HUES48 (cell line): ENCODE measurements at regions not wholly inside any gene's neighbourhood (a gene's known extent, or its start where the extent isn't known, plus 50 kb on each side); places are given as distances from the start of the nearest gene placed in this dataset.

Experiments used
- H3K27ac ChIP-seq: one replicate; pipeline ENCODE4 v1.7.0; 2013; ENCODE audit warnings: low read depth, low read length, inconsistent platforms
- H3K27me3 ChIP-seq: 2 replicates; pipeline ENCODE4 v1.6.1; 2013; ENCODE audit warnings: mild to moderate bottlenecking, low read length; ENCODE audit not compliant: control insufficient read depth, insufficient read depth
- H3K36me3 ChIP-seq: 2 replicates; pipeline ENCODE4 v1.6.1; 2013; ENCODE audit warnings: low read length; ENCODE audit not compliant: control insufficient read depth, insufficient read depth
- H3K4me1 ChIP-seq: 2 replicates; pipeline ENCODE4 v1.6.1; 2013; ENCODE audit warnings: mild to moderate bottlenecking, low read length; ENCODE audit not compliant: control insufficient read depth, insufficient read depth
- H3K4me3 ChIP-seq: 2 replicates; pipeline ENCODE4 v1.5.1; 2013; ENCODE audit warnings: mild to moderate bottlenecking, low read depth, low read length
- H3K9ac ChIP-seq: 2 replicates; pipeline ENCODE4 v1.6.1; 2013; ENCODE audit warnings: mild to moderate bottlenecking, low read depth, low read length, moderate library complexity
- H3K9me3 ChIP-seq: 2 replicates; pipeline ENCODE4 v1.6.1; 2013; ENCODE audit warnings: low read length; ENCODE audit not compliant: control insufficient read depth, insufficient read depth

DNA sequence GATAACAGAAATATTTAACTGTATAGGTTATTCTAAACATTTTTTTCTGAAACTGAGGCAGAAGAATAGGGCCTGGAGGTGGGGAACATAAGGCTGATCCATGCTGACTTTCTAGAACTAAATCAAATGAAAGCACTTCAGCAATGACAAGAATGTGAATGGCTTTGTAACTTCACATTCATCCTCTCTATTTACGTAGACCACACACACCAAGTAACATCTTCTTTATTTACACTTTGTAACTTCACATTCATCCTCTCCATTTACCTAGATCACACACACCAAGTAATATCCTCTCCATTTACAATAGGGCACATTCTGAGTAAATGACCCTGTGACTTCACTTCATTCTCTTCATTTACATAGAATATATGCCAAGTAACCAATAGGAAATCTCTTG lies 251.8 kb upstream of the CDH9 start:
- no peak overlapping the region for H3K9ac ChIP-seq
- no peak overlapping the region for H3K4me3 ChIP-seq
- no peaks in the 10 kb centered on the region for H3K27me3 ChIP-seq
- peaks cover 7% of the 10 kb centered on the region; the same call in 1 of the 2 replicates for H3K4me1 ChIP-seq
- peaks cover 4% of the 10 kb centered on the region; the same call in 1 of the 2 replicates for H3K36me3 ChIP-seq
- H3K27ac ChIP-seq: no peak overlapping the region
- peaks cover 24% of the 10 kb centered on the region for H3K9me3 ChIP-seq

DNA sequence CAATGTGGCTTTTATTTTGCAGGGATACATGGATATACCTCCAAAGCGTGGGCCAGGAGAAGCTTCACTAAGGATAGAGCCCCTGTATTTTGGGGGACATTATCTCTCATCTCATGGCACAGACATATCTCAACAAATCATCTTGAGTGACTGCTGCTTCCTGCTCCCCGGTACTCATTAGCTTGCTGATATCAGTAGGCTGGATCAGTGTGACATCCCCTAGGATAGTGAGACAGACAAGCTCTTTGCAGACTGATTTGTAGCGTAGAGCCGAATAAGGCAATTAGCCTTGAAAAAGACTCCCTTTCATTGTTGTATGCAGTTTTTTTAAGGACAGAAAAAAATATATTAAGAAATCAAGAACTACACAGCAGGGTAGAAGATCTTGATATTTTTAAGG lies 237.7 kb upstream of the CDH9 start:
- Histone ChIP-seq H3K36me3 (no peaks in the 10 kb centered on the region), H3K9me3 (no peaks in the 10 kb centered on the region), H3K27ac (no peak overlapping the region), H3K9ac (no peak overlapping the region), H3K4me3 (no peak overlapping the region), H3K27me3 (no peaks in the 10 kb centered on the region), H3K4me1 (no peaks in the 10 kb centered on the region)

DNA sequence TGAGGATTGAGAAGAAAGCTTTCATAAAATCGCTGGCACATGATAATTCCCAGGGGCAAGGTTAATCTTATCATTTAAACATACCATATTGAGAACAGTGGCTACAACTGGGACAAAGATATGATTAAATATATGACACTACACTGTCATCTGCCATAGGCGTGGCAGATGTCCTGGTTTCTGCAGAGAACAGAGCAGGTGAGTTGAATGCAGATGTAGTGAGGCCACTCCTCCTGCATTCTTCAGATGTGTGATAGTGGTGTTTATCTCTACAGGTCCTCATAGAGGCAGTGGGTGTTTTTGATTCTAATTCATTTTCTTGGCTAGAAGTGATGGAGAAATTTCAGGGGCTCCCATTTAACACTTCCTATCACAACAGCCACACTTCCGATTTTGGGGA lies 237.0 kb upstream of the CDH9 start:
- Histone ChIP-seq H3K4me1 (no peaks in the 10 kb centered on the region), H3K27me3 (no peaks in the 10 kb centered on the region), H3K4me3 (no peak overlapping the region), H3K36me3 (no peaks in the 10 kb centered on the region), H3K9ac (no peak overlapping the region), H3K9me3 (no peaks in the 10 kb centered on the region), H3K27ac (no peak overlapping the region)

DNA sequence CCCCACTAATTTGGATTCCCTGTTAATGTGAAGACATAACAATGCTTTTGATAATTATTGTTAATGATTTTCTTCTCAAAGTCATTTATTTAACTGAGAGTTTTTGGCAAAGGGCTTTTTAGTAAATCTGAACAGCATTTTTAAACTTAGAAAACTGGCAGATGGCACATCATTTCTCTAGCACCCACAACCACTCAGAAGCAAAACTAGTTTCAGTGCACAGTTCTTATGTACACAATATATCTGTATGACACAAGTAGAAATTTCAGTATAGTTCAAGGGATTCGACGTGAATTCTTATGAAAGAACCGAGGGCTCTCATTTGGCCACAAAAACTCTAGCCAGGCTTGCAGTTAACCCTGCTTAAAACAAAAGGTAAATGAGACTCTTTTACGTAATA lies 231.4 kb upstream of the CDH9 start:
- Histone ChIP-seq H3K27me3 (no peaks in the 10 kb centered on the region), H3K4me1 (no peaks in the 10 kb centered on the region), H3K4me3 (no peak overlapping the region), H3K27ac (no peak overlapping the region), H3K9me3 (peaks cover 9% of the 10 kb centered on the region), H3K36me3 (no peaks in the 10 kb centered on the region), H3K9ac (no peak overlapping the region)

DNA sequence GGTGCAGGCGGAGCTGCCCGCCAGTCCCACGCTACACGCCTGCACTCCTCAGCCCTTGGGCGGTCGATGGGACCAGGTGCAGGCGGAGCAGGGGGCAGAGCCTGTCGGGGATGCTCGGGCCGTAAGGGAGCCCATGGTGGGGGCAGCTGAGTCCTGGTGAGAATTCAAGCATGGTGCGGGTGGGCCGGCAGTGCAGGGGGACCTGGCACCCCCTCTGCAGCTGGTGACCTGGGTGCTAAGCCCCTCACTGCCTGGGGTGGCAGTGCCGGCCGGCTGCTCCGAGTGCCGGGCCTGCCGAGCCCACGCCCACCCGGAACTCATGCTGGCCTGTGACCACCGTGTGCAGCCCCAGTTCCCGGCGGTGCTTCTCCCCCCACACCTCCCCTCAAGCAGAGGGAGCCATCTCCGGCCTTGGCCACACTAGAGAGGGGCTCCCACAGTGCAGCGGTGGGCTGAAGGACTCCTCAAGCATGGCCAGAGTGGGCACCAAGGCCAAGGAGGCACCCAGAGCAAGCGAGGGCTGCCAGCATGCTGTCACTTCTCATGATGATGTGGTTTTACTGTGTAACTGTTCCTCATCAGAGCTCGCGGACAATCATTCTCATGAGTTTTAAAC lies 228.9 kb upstream of the CDH9 start:
- H3K9ac ChIP-seq: no peak overlapping the region
- no peaks in the 10 kb centered on the region for H3K4me1 ChIP-seq
- no peak overlapping the region for H3K4me3 ChIP-seq
- peaks cover 24% of the 10 kb centered on the region for H3K9me3 ChIP-seq
- H3K36me3 ChIP-seq: no peaks in the 10 kb centered on the region
- no peak overlapping the region for H3K27ac ChIP-seq
- H3K27me3 ChIP-seq: no peaks in the 10 kb centered on the region

DNA sequence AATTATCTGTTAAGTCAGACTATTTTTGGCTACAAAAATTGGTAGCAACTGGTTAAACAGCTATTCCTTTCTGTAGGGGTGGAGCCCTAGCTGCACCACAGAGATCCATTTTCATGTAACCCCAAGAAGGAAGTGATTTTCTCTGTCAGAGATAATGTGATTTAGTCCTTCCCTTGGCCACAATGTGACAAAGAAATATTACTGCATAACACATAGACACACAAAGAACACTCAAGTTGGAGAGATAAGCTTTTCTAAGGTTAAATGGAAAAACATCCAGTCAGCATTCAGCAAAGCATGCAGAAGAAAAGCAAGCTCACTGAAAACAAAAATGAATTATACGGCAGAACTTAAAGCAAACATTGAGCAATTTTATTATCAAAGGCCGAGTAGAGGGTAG lies 227.8 kb upstream of the CDH9 start:
- no peak overlapping the region for H3K9ac ChIP-seq

DNA sequence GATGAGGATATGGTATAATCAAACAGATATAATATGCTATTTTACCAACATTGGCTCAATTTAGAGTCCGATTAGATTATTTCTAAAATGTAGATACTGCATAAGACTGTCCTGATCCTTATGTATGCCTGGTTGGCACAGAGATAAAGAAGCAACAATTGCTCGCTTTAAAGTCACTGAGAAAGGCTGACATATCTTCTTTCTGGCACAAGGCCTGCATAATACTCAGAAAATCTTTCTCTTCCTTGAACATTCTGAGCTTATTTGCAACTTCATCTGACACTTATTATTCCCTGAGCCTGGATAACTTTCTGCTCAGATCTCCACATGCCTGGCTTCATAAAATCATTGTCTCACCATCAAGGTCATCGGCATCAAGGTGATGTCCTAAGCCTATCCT lies 219.3 kb upstream of the CDH9 start:
- H3K4me3 ChIP-seq: no peak overlapping the region
- H3K27me3 ChIP-seq: no peaks in the 10 kb centered on the region
- H3K9me3 ChIP-seq: no peaks in the 10 kb centered on the region
- H3K9ac ChIP-seq: no peak overlapping the region
- no peaks in the 10 kb centered on the region for H3K36me3 ChIP-seq
- H3K27ac ChIP-seq: no peak overlapping the region
- no peaks in the 10 kb centered on the region for H3K4me1 ChIP-seq

More for the DNA sequence above, 227.8 kb upstream of the CDH9 start:
- Histone ChIP-seq H3K4me3 (no peak overlapping the region), H3K9me3 (peaks cover 24% of the 10 kb centered on the region), H3K4me1 (no peaks in the 10 kb centered on the region), H3K27ac (no peak overlapping the region), H3K36me3 (no peaks in the 10 kb centered on the region), H3K27me3 (no peaks in the 10 kb centered on the region)

DNA sequence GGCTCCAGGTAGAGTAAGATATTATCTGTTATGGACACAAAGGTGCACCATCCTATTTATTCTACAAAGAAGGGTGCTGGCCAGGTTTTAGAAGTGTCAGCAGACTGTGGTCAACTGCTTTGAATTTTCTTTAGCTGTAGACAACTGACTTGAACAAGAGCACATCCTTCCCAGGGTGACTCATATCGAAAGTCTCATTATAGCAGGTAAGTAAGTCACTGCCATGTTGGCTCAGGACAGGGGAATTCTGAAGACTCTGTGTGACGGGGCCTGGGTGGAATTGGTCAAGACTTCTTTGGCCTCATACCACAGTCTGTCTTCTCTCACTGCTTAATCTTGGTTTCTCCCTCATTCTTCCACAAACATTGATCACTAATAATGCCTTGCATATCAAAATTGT lies 214.5 kb upstream of the CDH9 start:
- H3K9ac ChIP-seq: no peak overlapping the region
- no peak overlapping the region for H3K27ac ChIP-seq
- H3K9me3 ChIP-seq: no peaks in the 10 kb centered on the region
- H3K4me1 ChIP-seq: no peaks in the 10 kb centered on the region
- H3K36me3 ChIP-seq: no peaks in the 10 kb centered on the region
- H3K4me3 ChIP-seq: no peak overlapping the region
- no peaks in the 10 kb centered on the region for H3K27me3 ChIP-seq

DNA sequence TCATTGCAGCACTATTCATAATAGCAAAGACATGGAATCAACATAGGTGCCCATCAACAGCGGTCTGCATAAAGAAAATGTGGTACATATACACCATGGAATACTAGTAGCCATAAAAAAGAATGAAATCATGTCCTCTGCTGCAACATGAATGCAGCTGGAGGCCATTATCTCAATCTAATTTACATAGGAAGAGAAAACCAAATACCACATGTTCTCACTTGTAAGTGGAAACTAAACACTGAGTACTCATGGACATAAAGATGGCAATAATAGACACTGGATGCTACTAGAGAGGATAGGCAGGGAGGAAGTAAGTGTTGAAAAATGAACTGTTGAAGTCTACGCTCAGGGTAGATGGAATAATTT lies 203.9 kb upstream of the CDH9 start:
- Histone ChIP-seq H3K36me3 (no peaks in the 10 kb centered on the region), H3K9me3 (no peaks in the 10 kb centered on the region), H3K9ac (no peak overlapping the region), H3K27ac (no peak overlapping the region), H3K27me3 (no peaks in the 10 kb centered on the region), H3K4me1 (no peaks in the 10 kb centered on the region), H3K4me3 (no peak overlapping the region)

DNA sequence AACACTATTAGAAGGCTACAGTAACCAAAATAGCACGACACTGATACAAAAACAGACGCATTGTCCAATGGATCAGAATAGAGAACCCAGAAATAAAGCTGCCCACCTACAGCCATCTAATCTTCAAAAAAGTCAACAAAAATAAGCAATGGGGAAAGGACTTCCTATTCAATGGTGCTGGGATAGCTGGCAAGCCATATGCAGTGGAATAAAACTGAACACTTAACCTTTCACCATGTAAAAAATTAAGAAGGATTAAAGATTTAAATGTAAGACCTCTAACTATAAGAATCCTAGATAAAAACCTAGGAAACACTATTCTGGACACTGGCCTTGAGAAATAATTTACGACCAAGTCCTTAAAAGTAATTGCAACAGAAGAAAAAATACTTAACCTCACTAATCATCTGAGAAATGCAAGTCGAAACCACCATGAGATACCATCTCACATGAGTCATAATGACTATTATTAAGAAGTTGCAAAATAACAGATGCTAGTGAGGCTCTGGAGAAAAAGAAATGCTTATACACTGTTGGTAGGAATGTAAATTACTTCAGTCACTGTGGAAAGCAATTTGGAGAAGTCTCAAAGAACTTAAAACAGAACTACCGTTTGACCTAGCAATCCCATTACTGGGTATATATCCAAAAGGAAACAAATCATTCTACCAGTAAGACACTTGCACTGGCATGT lies 203.3 kb upstream of the CDH9 start:
- no peak overlapping the region for H3K9ac ChIP-seq
- H3K27ac ChIP-seq: no peak overlapping the region

DNA sequence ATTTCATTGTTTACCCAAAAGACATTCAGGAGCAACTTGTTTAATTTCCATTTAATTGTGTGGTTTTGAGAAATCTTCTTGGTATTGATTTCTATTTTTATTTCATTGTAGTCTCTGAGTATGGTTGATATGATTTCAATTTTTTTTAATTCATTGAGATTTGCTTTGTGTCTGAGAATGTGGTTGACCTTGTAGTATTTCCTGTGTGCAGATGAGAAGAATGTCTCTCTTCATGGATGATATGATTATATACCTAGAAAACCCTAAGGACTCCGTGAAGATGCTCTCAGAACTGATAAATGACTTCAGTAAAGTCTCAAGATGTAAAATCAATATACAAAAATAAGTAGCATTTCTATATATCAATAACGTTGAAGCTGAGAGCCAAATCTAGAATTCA lies 202.4 kb upstream of the CDH9 start:
- Histone ChIP-seq H3K27ac (no peak overlapping the region), H3K4me1 (no peaks in the 10 kb centered on the region), H3K9ac (no peak overlapping the region), H3K4me3 (no peak overlapping the region), H3K9me3 (no peaks in the 10 kb centered on the region), H3K36me3 (no peaks in the 10 kb centered on the region), H3K27me3 (no peaks in the 10 kb centered on the region)

More for the DNA sequence above, 203.3 kb upstream of the CDH9 start:
- Histone ChIP-seq H3K36me3 (no peaks in the 10 kb centered on the region), H3K4me1 (no peaks in the 10 kb centered on the region), H3K9me3 (no peaks in the 10 kb centered on the region), H3K27me3 (no peaks in the 10 kb centered on the region), H3K4me3 (no peak overlapping the region)
